Naive thymus-derived CD8-positive, alpha-beta T cell (primary cell): ENCODE measurements at regions not wholly inside any gene's neighbourhood (a gene's known extent, or its start where the extent isn't known, plus 50 kb on each side); places are given as distances from the start of the nearest gene placed in this dataset.
"Not testable (repeated sequence)": the region's sequence is repeated elsewhere in the genome, so short reads cannot be mapped to it uniquely, and the experiment has no call there.

Experiments
- ATAC-seq, 2 donors: fragments of 150-1000 bp; cut with Tn5 transposase in 1 of 2; sonication (Bioruptor Pico), chemical (Tn5 transposase) in 1 of 2; 1 replicate in 1 of 2; 2 replicates in 1 of 2; pipeline ENCODE4 v1.10.0; 2021; ENCODE audit warnings: mild to moderate bottlenecking in 2 of 2, moderate library complexity in 2 of 2
- POLR2A ChIA-PET: fragments of 350-600 bp; sonication (Branson Sonifier 250); formaldehyde crosslinking; loops from one replicate; lab custom pipeline; 2021; ENCODE audit warnings: antibody characterized with exemption; lab: Charles Lee
- DNase-seq, 10 donors: peaks; one replicate each; pipeline versions ENCODE4 v3.0.0 to v3.0.0-alpha.2; 2020 to 2022
- H3K27ac Mint-ChIP-seq, 10 donors: one replicate each; pipeline ENCODE4 v1.8.0; 2020 to 2022; ENCODE audit warnings: mild to moderate bottlenecking in 10 of 10, mixed read lengths in 10 of 10, moderate library complexity in 4 of 10, inconsistent platforms in 1 of 10
- H3K27me3 Mint-ChIP-seq, 5 donors: one replicate each; pipeline ENCODE4 v1.8.0; 2021 to 2022; ENCODE audit warnings: mixed read lengths in 5 of 5
- H3K36me3 Mint-ChIP-seq, 3 donors: one replicate each; pipeline ENCODE4 v1.8.0; 2020 to 2022; ENCODE audit warnings: mixed read lengths in 3 of 3, mild to moderate bottlenecking in 2 of 3, inconsistent platforms in 1 of 3
- H3K4me1 Mint-ChIP-seq, 4 donors: one replicate each; pipeline ENCODE4 v1.8.0; 2021 to 2022; ENCODE audit warnings: mixed read lengths in 4 of 4
- H3K4me3 Mint-ChIP-seq, 10 donors: one replicate each; pipeline ENCODE4 v1.8.0; 2020 to 2022; ENCODE audit warnings: mild to moderate bottlenecking in 10 of 10, mixed read lengths in 10 of 10, moderate library complexity in 6 of 10, inconsistent platforms in 1 of 10
- H3K9me3 Mint-ChIP-seq, 9 donors: one replicate each; pipeline ENCODE4 v1.8.0; 2020 to 2022; ENCODE audit warnings: mixed read lengths in 9 of 9, mild to moderate bottlenecking in 3 of 9, inconsistent platforms in 1 of 9, moderate library complexity in 1 of 9

DNA sequence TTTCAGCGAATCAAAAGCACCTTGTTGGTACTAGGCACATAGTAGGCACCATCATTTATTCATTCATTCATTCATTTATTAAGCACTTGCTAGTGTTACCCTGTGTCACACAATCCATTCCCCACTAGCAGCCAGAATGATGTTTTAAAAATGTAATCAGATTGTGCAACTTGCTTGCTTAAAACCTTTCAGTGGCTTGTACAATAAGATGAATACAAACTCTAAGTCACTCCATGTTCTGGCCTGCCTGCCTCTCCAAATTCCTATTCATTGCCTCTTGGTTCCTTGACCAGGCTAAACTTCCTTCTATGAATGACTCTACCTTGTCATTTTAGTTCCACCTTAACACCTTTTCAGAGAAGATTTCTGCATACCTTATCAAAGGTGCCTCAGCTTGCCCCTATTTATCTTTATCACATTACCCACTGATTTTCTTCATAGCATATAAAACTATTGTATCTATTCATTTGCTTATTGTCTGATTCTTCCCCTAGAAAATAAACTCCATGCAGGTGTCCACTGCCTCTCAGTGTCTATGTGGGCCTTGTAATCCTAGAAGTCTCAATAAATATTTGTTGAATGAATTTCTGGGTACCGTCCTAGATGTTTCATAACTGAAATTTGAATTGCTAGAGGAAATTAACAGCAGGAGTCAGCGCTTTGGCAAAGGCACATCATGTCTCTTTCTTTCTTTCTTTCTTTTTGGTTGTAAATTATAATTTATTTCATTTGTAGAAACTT lies 169.5 kb downstream of the TMEM26 start:
- Mint-ChIP-seq H3K4me3 (peak overlapping the region in 9 of 10 donors; percentile 1 to 82 (median 64)), H3K9me3 (peaks cover 0 to 4% (median 0%) of the 10 kb centered on the region in 9 donors), H3K27me3 (peaks cover 0 to 3% (median 0%) of the 10 kb centered on the region in 5 donors), H3K36me3 (no peaks in the 10 kb centered on the region), H3K27ac (no peak overlapping the region), H3K4me1 (peaks cover 3 to 30% (median 12%) of the 10 kb centered on the region in 4 donors)
- POLR2A ChIA-PET, result no interaction called here
- no peak for ATAC-seq
- no peak for DNase-seq

DNA sequence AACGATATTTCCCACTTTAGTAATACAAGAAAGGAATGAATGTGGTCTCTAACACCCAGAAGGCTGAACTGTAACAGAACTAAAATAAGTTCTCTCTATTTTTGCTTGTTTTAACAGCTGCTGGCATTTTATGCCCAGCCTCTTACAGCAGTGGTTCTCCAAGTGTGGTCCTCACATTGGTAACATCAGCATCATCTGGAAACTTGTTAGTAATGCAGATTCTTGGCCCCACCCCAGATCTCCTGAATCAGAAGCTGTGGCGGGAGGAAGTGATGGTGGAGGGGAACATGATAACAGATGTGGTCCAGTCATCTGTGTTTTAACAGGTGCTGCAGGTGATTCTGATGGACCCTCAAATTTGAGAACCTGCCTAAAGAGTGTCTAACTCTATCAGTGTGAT lies 170.1 kb downstream of the TMEM26 start:
- no peak overlapping the region for H3K27ac Mint-ChIP-seq
- H3K4me3 Mint-ChIP-seq, result no peak overlapping the region
- peaks cover 0 to 4% (median 0%) of the 10 kb centered on the region in 9 donors for H3K9me3 Mint-ChIP-seq
- H3K27me3 Mint-ChIP-seq, result peaks cover 0 to 3% (median 0%) of the 10 kb centered on the region in 5 donors
- H3K4me1 Mint-ChIP-seq, result peaks cover 3 to 29% (median 12%) of the 10 kb centered on the region in 4 donors
- POLR2A ChIA-PET, result no interaction called here
- ATAC-seq (no peak), DNase-seq (no peak)
- no peaks in the 10 kb centered on the region for H3K36me3 Mint-ChIP-seq

DNA sequence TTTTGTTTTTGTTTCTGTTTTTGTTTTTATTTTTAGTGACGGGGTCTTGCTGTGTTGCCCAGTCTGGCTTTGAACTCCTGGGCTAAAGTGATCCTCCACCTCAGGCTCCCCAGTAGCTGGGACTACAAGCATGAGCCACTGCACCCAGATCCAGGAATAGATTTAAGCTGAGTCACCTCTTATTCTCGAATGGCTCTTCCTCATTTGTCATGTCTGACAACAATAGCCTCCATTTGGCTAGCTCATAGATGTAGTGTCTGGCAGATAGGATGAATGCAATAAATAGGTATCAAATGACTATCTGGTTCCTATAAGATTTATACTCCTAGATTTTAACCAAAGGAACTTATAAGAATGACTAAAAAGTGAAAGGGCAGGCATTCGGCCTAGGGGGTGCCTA lies 172.9 kb downstream of the TMEM26 start:
- Mint-ChIP-seq H3K27me3 (peaks cover 0 to 4% (median 0%) of the 10 kb centered on the region in 5 donors), H3K9me3 (no peaks in the 10 kb centered on the region), H3K4me3 (no peak overlapping the region), H3K4me1 (peaks cover 0 to 6% (median 0%) of the 10 kb centered on the region in 4 donors), H3K36me3 (no peaks in the 10 kb centered on the region), H3K27ac (no peak overlapping the region)
- DNase-seq (no peak), ATAC-seq (no peak)
- POLR2A ChIA-PET, result no interaction called here

DNA sequence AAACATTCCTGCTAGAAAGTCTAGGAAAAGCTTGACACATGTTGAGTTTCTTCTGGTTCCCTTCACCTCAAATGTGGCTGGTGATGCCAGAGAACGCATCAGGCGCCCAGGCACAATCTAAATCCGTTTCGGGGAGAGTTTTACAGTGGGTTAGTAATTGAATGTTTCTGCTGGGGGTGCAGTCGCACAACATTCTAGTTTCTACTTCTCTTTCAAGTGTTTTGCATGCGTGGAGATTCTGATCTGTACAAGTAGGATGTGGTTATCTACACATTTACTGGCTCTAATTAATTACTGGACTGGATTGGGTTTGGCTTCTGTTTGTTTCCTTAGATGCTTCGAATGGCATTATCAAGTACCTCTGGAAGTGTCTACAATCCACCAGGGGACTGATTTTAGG lies 173.8 kb downstream of the TMEM26 start:
- Mint-ChIP-seq H3K27me3 (peaks cover 0 to 5% (median 0%) of the 10 kb centered on the region in 5 donors), H3K27ac (no peak overlapping the region), H3K4me1 (peaks cover 0 to 6% (median 0%) of the 10 kb centered on the region in 4 donors), H3K4me3 (no peak overlapping the region), H3K36me3 (no peaks in the 10 kb centered on the region), H3K9me3 (no peaks in the 10 kb centered on the region)
- no peak for ATAC-seq
- DNase-seq, result no peak
- POLR2A ChIA-PET, result no interaction called here

DNA sequence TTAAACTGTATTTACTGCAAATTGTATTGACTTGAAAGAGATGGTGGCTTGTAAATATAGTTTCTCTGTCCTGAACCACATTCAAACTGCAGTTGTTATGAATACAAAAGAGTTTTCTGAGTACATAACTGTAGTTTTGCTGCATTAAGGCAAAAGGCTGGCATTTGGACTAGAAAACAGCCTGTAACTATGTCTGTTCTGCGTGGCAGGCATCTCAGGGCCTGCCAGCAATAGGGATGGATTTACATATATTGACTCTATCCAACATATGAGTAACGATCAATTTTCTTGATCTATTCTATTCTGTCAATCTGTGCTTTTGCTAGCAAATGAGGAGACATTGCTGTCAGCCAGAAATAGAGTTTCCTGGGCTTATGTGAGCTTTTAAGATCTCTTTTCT lies 174.6 kb downstream of the TMEM26 start:
- H3K4me3 Mint-ChIP-seq, result no peak overlapping the region
- H3K9me3 Mint-ChIP-seq, result no peaks in the 10 kb centered on the region
- no peak for ATAC-seq
- H3K36me3 Mint-ChIP-seq, result no peaks in the 10 kb centered on the region
- POLR2A ChIA-PET, result no interaction called here
- no peak for DNase-seq
- H3K27me3 Mint-ChIP-seq, result peaks cover 0 to 5% (median 0%) of the 10 kb centered on the region in 5 donors
- peaks cover 0 to under 1% (median 0%) of the 10 kb centered on the region in 4 donors for H3K4me1 Mint-ChIP-seq
- H3K27ac Mint-ChIP-seq, result no peak overlapping the region

DNA sequence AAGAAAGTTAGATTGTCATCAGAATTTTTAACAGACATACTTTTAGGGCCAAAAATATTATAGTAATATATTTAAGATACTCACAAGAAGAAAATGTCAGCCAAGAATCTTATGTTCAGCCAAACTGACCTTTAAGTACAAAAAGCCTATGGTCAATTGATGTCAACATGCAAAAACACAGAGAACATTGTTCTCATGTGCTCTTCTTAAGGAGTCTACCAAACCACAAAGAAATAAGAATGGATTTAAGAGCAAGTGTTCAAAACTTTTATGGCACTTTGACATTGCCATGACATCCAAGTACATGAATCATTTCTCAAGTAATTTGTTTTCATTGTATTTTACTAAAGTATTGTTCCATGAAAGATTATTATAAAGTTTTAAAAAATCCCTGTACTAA lies 180.4 kb downstream of the TMEM26 start:
- Mint-ChIP-seq H3K4me3 (no peak overlapping the region), H3K27me3 (peaks cover 2 to 9% (median 8%) of the 10 kb centered on the region in 5 donors), H3K27ac (no peak overlapping the region), H3K9me3 (peaks cover 0 to 9% (median 0%) of the 10 kb centered on the region in 9 donors), H3K4me1 (no peaks in the 10 kb centered on the region), H3K36me3 (no peaks in the 10 kb centered on the region)
- DNase-seq (no peak), ATAC-seq (no peak)
- POLR2A ChIA-PET, result no interaction called here

DNA sequence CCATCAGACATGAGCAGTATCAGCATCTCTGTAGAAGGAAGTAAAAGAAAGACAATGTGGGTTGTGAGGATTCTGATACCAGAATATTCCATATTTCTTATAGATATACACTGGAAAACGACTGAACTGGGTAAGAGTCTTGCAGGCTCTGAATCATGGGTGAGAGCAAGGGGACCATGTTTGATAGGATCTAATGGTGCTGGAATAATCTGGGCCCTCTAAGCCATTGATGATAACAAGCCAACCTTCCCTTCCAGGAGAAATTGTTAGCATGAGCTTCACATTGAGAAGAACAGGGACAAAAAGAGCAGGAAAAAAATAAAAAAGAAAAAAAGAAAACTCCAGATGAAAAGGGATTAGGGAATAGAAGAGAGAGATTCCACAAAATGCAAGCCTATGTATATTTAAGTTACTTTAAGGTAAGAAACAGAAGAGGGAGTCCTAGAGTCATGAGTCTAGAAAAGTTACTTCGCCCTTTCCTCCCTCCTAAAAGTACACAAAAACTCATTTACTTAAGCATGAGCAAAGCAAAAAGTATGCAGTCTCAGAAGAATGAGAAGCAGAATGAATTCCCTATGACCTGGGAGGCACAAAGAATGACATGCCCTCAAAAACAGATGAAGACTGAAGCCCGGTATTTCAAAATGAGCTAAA lies 181.9 kb downstream of the TMEM26 start:
- Mint-ChIP-seq H3K36me3 (no peaks in the 10 kb centered on the region), H3K4me3 (no peak overlapping the region), H3K27ac (no peak overlapping the region), H3K9me3 (peaks cover 0 to 9% (median 0%) of the 10 kb centered on the region in 9 donors), H3K27me3 (peaks cover 2 to 10% (median 8%) of the 10 kb centered on the region in 5 donors), H3K4me1 (no peaks in the 10 kb centered on the region)
- DNase-seq, result no peak
- POLR2A ChIA-PET, result no interaction called here
- ATAC-seq, result no peak

DNA sequence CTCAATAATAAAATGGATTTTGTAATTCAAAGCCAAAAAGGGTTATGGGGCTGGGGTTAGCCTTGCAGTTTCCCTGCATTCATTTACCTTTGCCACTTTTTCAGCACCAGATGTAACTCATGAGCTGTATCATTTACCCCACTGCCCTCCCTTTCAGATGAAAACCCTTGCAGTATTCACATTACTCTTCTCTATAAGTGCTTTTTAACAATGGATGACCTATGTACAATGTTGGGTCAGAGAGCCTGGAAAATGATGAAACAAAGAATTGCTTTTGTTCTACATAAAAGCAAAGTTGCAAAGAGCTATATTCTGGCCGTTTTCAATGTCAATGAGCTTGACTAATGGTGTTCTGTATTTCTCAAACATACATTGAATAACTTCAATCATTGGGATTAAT lies 189.7 kb downstream of the TMEM26 start:
- Mint-ChIP-seq H3K4me1 (no peaks in the 10 kb centered on the region), H3K27me3 (peaks cover under 1 to 17% (median 5%) of the 10 kb centered on the region in 5 donors), H3K36me3 (peaks cover 0 to 5% (median 0%) of the 10 kb centered on the region in 3 donors), H3K27ac (no peak overlapping the region), H3K9me3 (peaks cover 0 to 24% (median 2%) of the 10 kb centered on the region in 9 donors), H3K4me3 (no peak overlapping the region)
- POLR2A ChIA-PET, result no interaction called here
- no peak for DNase-seq
- no peak for ATAC-seq

DNA sequence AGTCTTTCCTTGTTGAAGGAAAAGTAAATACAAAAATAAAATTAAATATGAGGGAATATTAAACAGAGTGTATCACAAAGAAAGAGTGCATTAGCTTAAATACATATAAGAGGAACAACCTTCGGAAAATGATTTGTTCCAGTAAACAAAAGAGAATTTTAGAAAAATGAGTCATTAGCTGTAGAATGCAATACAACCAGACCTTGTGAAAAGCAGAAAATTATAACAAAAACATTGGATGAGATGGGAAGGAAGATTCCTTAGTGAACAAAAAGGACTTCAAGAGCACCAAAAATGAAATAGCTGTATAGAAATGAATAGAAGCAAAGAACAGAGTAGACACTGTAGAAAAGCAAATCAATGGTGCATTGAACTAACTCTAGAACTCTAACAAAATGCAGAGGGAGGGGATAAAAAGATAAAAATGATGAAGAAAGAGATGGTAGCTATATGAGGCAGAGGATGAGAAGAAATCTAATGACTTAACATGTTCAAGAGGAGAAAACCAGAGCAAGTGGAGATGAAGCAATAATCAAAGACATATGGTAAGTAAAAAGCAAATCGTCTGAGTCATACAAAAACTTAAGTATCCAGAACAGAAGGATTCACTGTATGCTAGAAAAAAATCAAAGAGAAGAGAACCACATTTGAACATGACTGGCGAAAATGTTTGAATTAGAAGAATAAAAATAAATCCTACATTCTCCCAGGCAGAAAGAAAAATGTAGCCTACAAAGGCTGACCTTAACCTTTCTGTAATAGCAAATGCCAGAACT lies 190.5 kb downstream of the TMEM26 start:
- POLR2A ChIA-PET, result no interaction called here
- peaks cover 0 to 24% (median 2%) of the 10 kb centered on the region in 9 donors for H3K9me3 Mint-ChIP-seq
- no peak overlapping the region for H3K4me3 Mint-ChIP-seq
- H3K36me3 Mint-ChIP-seq, result peaks cover 0 to 5% (median 0%) of the 10 kb centered on the region in 3 donors
- no peak for DNase-seq
- H3K27me3 Mint-ChIP-seq, result peaks cover 0 to 18% (median 5%) of the 10 kb centered on the region in 5 donors
- H3K4me1 Mint-ChIP-seq, result no peaks in the 10 kb centered on the region
- no peak overlapping the region for H3K27ac Mint-ChIP-seq
- ATAC-seq, result no peak

DNA sequence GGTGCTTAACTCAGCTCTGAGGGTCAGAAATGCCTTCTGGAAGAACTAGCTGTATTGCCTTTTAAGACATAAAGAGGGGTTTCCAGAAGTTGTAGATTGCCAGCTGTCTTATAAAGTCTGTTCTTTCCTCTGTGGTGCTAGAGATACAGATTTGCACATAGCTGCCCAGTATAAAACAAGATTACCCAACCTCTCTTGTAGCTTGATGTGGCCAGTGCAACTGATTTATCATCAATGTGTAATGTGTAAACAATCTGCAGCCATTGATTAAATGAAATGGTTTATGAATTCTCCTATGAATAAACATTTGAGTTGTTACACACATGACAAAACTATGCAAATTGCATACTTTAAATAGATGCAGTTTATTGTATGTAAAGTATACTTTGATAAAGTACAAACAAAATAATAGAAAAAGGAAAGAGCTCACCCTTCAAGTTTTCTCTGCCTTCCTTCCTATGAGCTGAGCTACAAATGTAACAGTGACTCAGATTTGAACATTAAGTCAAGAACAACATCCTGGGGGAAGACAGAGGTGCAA lies 195.2 kb downstream of the TMEM26 start:
- Mint-ChIP-seq H3K9me3 (peaks cover 2 to 27% (median 11%) of the 10 kb centered on the region in 9 donors), H3K36me3 (peaks cover 0 to 14% (median 2%) of the 10 kb centered on the region in 3 donors), H3K4me1 (no peaks in the 10 kb centered on the region), H3K27ac (no peak overlapping the region), H3K4me3 (no peak overlapping the region), H3K27me3 (peaks cover 0 to 17% (median 7%) of the 10 kb centered on the region in 5 donors)
- ATAC-seq (no peak), DNase-seq (no peak)
- POLR2A ChIA-PET, result no interaction called here

DNA sequence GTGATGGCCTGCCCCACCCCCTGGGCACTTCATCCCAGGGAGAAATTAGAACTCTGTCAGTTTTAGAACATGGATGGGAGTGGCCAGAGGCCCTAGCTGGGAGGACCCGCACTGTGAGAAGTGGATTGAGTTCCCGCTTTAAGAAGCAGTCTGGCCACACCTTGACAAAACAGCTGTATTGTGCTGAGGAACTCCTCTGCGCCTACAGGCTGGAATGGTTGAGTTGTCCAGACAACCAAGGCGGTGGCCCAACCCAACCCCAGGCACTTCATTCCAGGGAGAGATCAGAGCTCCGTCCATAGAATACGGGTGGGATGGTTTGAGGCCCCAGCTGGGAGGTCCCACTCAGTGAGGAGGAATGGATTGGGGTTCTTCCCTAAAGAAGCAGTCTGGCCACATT lies 196.0 kb downstream of the TMEM26 start:
- POLR2A ChIA-PET, result no interaction called here
- Mint-ChIP-seq H3K4me3 (no peak overlapping the region), H3K27ac (no peak overlapping the region), H3K4me1 (no peaks in the 10 kb centered on the region), H3K36me3 (peaks cover 0 to 14% (median 2%) of the 10 kb centered on the region in 3 donors), H3K9me3 (peaks cover 2 to 27% (median 11%) of the 10 kb centered on the region in 9 donors), H3K27me3 (peaks cover 0 to 17% (median 7%) of the 10 kb centered on the region in 5 donors)
- DNase-seq (no peak), ATAC-seq (no peak)

DNA sequence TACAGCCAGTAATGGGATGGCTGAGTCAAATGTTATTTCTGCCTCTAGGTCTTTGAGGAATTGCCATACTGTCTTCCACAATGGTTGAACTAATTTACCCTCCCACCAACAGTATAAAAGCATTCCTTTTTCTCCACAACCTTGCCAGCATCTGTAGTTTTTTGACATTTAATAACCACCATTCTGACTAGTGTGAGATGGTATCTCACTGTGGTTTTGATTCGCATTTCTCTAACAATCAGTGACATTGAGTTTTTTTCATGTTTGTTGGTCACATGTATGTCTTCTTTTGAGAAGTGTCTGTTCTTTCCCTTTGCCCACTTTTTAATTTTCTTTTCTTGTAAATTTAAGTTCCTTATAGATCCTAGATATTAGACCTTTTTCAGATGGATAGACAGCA lies 200.9 kb downstream of the TMEM26 start:
- H3K36me3 Mint-ChIP-seq, result peaks cover 0 to 14% (median 1%) of the 10 kb centered on the region in 3 donors
- H3K27me3 Mint-ChIP-seq, POLR2A ChIA-PET, H3K4me1 Mint-ChIP-seq, H3K27ac Mint-ChIP-seq, DNase-seq, H3K4me3 Mint-ChIP-seq, ATAC-seq: not testable (repeated sequence)
- peaks cover 2 to 27% (median 11%) of the 10 kb centered on the region in 9 donors for H3K9me3 Mint-ChIP-seq
